HG03521 (cell line): ENCODE measurements at regions not wholly inside any gene's neighbourhood (a gene's known extent, or its start where the extent isn't known, plus 50 kb on each side); places are given as distances from the start of the nearest gene placed in this dataset.

Source experiments
- ATAC-seq: cut with Tn5 transposase; IDR thresholded peaks from one replicate; pipeline ENCODE4 v1.9.1; 2021; ENCODE audit warnings: mild to moderate bottlenecking, moderate library complexity; ENCODE audit not compliant: unreplicated experiment

DNA sequence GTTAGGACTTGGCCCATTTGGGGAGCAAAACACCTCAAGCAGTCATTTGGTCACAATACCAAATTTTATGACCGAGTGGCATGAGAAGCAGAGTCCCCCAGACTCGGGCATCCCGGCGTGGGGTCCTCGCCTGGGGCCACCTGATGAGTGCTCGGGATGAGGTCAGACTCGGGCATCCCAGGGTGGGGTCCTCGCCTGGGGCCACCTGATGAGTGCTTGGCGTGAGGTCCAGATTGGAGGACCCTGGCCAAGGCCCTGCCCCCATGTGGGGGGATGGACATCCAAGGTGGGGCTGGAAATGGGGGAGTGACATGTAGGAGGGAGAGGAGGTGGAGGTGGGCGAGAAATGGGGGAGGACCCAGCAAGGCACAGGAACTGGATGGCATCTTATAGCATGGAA lies 56.1 kb upstream of the CST7 start:
- no peak for ATAC-seq

DNA sequence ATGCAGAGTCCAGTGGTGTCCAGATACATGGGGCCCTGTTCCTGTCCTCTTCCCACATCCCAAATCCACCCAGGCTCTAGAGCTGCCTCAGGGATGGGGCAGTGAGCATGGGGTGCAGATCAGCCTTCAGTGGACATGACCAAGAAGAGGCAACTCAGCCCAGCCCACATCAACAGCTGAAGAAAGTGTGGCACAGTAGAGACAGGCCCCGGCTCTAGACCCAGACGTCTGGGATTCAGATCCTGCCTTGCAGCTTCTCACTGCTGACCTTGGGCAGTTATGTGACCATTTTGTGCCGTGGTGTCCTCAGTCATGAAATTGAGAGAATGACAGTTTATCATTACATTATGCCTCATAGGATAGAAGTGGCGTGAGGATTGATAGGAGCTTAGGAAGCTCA lies 54.6 kb upstream of the CST7 start:
- ATAC-seq = no peak

DNA sequence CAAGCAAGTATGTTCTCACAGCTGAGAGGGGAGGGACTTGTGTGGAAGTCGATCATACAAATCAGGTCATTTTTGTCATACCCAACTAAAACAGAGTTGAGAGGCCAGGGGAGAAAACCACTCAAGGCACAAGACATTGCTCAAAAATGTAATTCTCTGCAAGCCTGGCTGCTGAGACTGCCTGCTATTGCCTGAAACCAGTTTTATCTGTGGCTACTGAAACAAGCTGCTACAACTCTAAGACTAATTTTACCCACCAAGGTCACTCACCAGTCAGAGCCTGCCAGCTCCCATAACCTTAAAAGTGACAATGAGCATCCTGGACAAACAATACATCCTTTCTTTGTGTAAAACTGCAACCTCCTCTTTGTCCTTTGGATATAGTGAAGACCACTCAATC lies 54.1 kb upstream of the CST7 start:
- no peak for ATAC-seq

DNA sequence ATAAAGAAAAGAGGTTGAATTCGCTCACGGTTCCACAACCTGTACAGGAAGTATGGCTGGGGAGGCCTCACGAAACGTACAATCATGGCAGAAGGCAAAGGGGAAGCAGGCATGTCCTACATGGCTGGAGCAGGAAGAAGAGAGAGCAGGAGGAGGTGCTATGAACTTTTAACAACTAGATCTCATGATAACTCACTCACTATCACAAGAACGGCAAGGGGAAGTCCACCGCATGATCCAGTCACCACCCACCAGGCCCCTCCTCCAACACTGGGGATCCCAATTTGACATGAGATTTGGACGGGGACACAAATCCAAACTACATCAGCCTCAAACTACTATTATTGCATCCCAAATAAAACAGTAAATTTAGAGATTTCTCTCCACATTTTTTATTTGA lies 53.6 kb upstream of the CST7 start:
- ATAC-seq = no peak

DNA sequence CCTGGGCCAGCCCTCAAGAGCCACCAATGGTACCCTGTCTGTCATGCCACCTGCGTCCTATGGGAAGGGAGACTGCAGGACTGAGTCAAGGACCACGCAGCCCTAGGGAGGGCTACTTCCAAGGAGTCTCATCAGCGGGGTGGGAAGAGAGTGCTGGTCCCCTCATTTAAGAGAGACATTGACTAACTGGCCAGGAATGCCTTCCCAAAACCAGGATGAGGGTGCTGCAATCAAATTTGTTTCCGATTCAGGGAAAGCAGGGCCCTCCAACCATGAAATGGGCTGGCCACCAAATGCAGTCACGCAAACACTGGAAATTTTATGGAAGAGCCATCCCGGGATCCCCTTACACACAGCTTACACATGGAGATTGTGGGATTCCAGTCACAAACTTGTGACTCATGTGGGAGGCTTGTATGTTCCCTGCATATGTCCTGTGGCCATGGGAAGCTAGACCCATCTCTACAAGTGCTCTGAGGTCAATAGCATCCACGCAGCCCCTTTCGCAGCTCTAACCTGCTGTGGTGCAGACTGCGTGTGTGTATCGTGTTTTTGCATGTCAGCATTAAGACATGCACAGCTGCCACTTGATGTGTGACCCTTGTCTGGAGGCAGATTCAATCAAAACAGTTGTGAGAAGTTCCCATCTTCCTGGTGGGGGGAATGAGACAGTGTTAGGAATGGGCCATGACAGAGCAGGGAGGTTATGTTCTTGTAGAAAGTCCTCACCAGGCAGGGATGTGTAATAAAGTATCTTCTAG lies 53.0 kb upstream of the CST7 start:
- no peak for ATAC-seq

DNA sequence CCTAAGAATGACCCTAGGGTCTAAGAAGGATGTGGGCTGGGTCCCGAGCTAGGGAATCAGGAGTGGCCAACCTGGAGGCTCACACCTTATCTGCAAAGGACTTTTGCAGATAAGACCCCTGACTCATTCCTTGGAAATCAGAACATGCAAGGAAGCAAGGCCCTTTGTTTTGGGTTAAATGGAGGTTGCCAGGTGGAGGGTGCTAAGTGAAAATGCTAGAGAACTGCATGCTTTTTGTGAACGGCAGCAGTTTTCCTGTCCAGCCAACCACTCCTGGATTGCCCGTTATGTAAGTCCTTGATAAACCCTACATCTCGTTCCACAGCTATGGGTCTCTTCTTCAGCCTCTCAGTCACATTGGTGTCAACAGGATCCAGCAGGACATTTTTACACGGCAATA lies 52.1 kb upstream of the CST7 start:
- no peak for ATAC-seq

DNA sequence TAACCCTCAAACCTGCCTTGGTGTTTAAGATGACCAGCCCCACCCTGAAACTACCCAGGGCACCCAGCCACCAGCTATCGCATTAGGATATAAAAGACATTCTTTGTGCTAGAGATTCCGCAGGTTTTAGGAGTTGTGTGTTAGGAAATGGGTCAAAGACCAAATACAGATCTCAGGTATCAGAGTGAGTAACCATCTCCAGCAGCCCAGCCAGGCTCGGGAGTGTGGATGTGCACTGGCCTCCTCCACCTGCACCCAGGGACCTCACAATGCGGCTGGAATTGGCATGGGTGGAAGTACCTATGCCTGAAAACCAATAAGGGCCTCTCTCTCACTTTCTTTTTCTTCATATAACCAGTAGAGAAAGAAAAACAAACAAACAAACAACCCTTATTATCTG lies 51.1 kb upstream of the CST7 start:
- no peak for ATAC-seq

DNA sequence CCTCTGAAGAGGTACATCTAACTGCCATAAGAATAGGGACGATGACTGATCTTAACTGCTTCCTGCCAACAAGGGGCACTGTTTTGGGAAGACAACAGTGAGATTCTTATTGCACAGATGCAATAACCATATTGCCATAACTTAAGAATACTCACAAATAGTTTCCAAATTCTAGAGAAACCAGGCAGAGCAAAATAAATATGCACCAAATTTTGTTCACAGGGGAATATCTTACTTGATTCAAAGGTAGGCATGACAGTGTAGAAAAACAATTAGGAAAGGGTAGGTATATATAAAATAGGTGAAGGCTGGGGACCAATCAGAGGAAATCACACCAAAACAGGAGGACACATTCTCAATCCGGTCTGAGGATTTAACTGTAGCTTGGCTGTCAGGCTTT lies 49.9 kb upstream of the CST7 start:
- no peak for ATAC-seq
